GM12878 (cell line): ENCODE measurements at regions not wholly inside any gene's neighbourhood (a gene's known extent, or its start where the extent isn't known, plus 50 kb on each side); places are given as distances from the start of the nearest gene placed in this dataset.

Experiments used
- BCL11A ChIP-seq: IDR thresholded peaks from 2 replicates; pipeline ENCODE4 v1.6.1; 2011; ENCODE audit warnings: low read depth, low read length
- BRCA1 ChIP-seq: IDR thresholded peaks from 2 replicates; pipeline ENCODE4 v1.6.1; 2011; ENCODE audit warnings: low read depth, low read length, improper control_type of control experiment
- CBX5 ChIP-seq: sonication (generic); IDR thresholded peaks from 2 replicates; pipeline ENCODE4 v1.6.1; 2016; ENCODE audit warnings: low read depth, moderate library complexity, mild to moderate bottlenecking, inconsistent platforms
- EGR1 ChIP-seq, 2 experiments: IDR thresholded peaks; 1 replicate in 1 of 2; 2 replicates in 1 of 2; pipeline ENCODE4 v1.6.1; 2011 to 2012; ENCODE audit warnings: low read depth in 2 of 2, low read length in 2 of 2, borderline replicate concordance in 1 of 2, mild to moderate bottlenecking in 1 of 2, moderate library complexity in 1 of 2
- MEF2A ChIP-seq: IDR thresholded peaks from 2 replicates; pipeline ENCODE4 v1.6.1; 2011; ENCODE audit warnings: low read depth, mild to moderate bottlenecking, low read length, moderate library complexity; ENCODE audit not compliant: insufficient read depth
- NFYA ChIP-seq: IDR thresholded peaks from 2 replicates; pipeline ENCODE4 v1.6.1; 2011; ENCODE audit warnings: low read depth, mild to moderate bottlenecking, low read length, improper control_type of control experiment, borderline replicate concordance
- POLR2AphosphoS5 ChIP-seq: IDR thresholded peaks from 2 replicates; pipeline ENCODE4 v1.6.1; 2011; ENCODE audit warnings: mild to moderate bottlenecking, low read length, inconsistent platforms
- RELA ChIP-seq: fragments of 450-650 bp; IDR thresholded peaks from 2 replicates; pipeline ENCODE4 v1.8.0; 2014; ENCODE audit warnings: borderline replicate concordance; ENCODE audit not compliant: partially characterized antibody
- RELB ChIP-seq: fragments of 450-650 bp; IDR thresholded peaks from 2 replicates; pipeline ENCODE4 v1.6.1; 2017; ENCODE audit warnings: low read depth, mild to moderate bottlenecking, moderate library complexity
- ZNF622 ChIP-seq: fragments of 450-650 bp; IDR thresholded peaks from 2 replicates; pipeline ENCODE4 v1.6.1; 2017; ENCODE audit warnings: mild to moderate bottlenecking, inconsistent platforms
- TF ChIP-seq, protein P1 (sequence below): IDR thresholded peaks from 2 replicates; pipeline ENCODE4 v1.6.1; 2012; ENCODE audit warnings: improper control_type of control experiment, low read depth, low read length; ENCODE audit not compliant: insufficient replicate concordance
- TF ChIP-seq, protein P2 (sequence below): IDR thresholded peaks from 2 replicates; pipeline ENCODE4 v1.6.1; 2011; ENCODE audit warnings: borderline replicate concordance, low read depth, mild to moderate bottlenecking, moderate library complexity, low read length; ENCODE audit not compliant: insufficient read depth, poor library complexity, severe bottlenecking

GRCh38 chr5:143494595-143494994 is 91.1 kb upstream of the NR3C1 start (continued):
- TF ChIP-seq RELB: no peak
- no peak for TF ChIP-seq CBX5
- TF ChIP-seq, protein P1, sequence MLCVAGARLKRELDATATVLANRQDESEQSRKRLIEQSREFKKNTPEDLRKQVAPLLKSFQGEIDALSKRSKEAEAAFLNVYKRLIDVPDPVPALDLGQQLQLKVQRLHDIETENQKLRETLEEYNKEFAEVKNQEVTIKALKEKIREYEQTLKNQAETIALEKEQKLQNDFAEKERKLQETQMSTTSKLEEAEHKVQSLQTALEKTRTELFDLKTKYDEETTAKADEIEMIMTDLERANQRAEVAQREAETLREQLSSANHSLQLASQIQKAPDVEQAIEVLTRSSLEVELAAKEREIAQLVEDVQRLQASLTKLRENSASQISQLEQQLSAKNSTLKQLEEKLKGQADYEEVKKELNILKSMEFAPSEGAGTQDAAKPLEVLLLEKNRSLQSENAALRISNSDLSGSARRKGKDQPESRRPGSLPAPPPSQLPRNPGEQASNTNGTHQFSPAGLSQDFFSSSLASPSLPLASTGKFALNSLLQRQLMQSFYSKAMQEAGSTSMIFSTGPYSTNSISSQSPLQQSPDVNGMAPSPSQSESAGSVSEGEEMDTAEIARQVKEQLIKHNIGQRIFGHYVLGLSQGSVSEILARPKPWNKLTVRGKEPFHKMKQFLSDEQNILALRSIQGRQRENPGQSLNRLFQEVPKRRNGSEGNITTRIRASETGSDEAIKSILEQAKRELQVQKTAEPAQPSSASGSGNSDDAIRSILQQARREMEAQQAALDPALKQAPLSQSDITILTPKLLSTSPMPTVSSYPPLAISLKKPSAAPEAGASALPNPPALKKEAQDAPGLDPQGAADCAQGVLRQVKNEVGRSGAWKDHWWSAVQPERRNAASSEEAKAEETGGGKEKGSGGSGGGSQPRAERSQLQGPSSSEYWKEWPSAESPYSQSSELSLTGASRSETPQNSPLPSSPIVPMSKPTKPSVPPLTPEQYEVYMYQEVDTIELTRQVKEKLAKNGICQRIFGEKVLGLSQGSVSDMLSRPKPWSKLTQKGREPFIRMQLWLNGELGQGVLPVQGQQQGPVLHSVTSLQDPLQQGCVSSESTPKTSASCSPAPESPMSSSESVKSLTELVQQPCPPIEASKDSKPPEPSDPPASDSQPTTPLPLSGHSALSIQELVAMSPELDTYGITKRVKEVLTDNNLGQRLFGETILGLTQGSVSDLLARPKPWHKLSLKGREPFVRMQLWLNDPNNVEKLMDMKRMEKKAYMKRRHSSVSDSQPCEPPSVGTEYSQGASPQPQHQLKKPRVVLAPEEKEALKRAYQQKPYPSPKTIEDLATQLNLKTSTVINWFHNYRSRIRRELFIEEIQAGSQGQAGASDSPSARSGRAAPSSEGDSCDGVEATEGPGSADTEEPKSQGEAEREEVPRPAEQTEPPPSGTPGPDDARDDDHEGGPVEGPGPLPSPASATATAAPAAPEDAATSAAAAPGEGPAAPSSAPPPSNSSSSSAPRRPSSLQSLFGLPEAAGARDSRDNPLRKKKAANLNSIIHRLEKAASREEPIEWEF: no peak
- no peak for TF ChIP-seq RELA
- TF ChIP-seq BRCA1: no peak
- no peak for TF ChIP-seq NFYA
- TF ChIP-seq, protein P2, sequence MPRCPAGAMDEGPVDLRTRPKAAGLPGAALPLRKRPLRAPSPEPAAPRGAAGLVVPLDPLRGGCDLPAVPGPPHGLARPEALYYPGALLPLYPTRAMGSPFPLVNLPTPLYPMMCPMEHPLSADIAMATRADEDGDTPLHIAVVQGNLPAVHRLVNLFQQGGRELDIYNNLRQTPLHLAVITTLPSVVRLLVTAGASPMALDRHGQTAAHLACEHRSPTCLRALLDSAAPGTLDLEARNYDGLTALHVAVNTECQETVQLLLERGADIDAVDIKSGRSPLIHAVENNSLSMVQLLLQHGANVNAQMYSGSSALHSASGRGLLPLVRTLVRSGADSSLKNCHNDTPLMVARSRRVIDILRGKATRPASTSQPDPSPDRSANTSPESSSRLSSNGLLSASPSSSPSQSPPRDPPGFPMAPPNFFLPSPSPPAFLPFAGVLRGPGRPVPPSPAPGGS: no peak
- no peak for TF ChIP-seq ZNF622
- no peak for TF ChIP-seq BCL11A
- TF ChIP-seq EGR1 (IDR thresholded peaks at IDR 0.05; ENCODE audit: borderline replicate concordance in 1 of 2, low read depth in 2 of 2, low read length in 2 of 2): no peak
- TF ChIP-seq MEF2A: no peak
- no peak for TF ChIP-seq POLR2AphosphoS5
